ENCODE measurements at regions not wholly inside any gene's neighbourhood (a gene's known extent, or its start where the extent isn't known, plus 50 kb on each side); places are given as distances from the start of the nearest gene placed in this dataset.
"Not testable (repeated sequence)": the region's sequence is repeated elsewhere in the genome, so short reads cannot be mapped to it uniquely, and the experiment has no call there.

DNA sequence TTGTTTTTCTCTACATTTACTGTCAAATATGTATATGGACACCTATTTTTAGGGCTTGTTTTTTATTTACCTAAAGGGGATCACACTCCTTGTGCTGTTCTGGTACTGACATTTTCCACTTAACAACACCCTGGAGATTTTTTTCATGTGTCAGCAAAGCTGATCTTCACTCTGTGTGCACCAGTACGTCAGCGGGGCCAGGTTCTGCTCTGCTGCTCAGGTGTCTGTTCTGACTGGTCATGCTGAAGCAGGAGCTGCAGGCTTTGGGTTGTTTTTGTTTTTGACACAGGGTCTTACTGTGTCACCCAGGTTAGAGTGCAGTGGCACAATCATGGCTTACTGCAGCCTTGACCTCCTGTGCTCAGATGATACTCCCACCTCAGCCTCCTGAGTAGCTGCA lies 81.9 kb upstream of the CCND2 start:
- no peak for DNase-seq

- DNase-seq, result no peak
Measured at GRCh38 chr12:4191149-4191548, 82.4 kb upstream of the CCND2 start.

GRCh38 chr12:4190366-4191063 lies 83.0 kb upstream of the CCND2 start:
- DNase-seq, result no peak

GRCh38 chr12:4189721-4190120 lies 83.8 kb upstream of the CCND2 start:
- DNase-seq, result no peak

GRCh38 chr12:4187916-4188315 lies 85.6 kb upstream of the CCND2 start:
- DNase-seq, result no peak

- DNase-seq, result not testable (repeated sequence)
Measured at GRCh38 chr12:4187315-4187714, 86.2 kb upstream of the CCND2 start.

DNA sequence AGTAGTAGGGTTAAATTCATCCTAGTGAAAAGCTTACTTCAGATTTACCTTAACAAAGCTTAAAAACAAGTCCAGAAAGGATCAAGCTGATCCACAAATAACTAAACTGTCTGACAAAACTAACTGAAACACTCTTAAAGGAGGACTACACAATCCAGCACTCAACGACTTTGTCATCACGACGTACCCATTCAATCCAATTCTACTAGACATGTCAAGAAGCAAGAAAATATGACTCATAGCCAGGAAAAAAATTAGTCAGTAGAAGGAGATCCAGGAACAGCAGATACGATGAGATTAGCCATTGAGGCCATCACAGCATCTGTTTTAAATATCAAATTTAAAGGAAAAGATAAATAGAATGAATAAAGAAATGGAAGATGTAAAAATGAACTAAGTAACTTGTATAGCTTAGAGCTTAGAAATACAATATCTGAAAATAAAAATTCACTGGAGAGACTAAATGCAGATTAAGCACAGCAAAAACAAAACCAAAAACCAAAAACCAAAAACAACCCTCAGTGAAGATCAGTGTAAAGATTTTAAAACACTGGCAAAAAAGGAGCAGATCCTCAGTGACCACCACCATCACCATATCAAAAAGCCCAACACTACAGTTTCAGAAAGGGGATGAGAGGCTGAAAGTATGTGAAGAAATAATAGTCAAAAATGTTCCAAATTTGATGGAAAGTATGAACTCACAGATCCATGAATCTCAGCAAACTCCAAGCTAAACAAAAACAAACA lies 95.0 kb upstream of the CCND2 start:
- peak in 1 of 5 donors; percentile 82 for DNase-seq

DNA sequence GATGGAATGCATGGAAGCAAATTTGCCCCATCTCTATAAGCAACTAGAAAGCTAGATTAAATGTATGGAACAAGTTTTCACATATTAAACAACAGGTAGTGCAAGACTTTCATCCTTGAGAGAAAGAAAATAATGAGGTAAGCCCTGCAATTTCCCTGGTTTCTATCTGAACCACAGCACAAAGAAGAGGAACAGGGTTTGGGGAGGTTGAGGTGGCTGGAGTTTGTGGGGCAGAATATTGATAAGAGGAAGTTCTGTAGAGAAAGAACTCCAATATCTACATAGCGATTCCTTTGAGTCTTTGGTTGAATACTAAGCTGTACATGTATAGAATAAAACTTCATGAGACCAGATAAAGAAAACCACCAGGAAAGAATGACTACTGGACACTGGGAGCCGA lies 96.3 kb upstream of the CCND2 start:
- DNase-seq, result no peak

DNA sequence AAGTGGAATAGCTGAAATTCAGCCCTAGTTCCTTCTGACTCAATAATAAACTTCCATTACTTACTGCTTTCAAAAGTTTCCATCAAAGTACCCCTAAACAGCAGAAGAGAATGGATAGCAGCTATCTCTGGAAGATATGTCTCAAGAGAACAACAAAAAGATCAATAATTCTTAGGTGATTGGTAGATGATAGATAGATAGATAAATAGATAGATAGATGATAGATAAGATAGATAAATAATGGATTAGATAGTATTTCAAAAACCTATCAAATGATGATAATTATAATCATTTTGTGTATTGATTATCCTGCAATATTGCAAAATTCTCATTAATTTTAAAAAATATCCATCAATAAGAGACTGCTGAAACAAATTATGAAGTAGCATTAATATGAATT lies 97.4 kb upstream of the CCND2 start:
- DNase-seq, result no peak

- no peak for DNase-seq
Measured at GRCh38 chr12:4174417-4174816, 99.1 kb upstream of the CCND2 start.

GRCh38 chr12:4172999-4173398 lies 100.6 kb upstream of the CCND2 start:
- no peak for DNase-seq

- DNase-seq, result no peak
Measured at GRCh38 chr12:4171742-4172141, 101.8 kb upstream of the CCND2 start.

DNA sequence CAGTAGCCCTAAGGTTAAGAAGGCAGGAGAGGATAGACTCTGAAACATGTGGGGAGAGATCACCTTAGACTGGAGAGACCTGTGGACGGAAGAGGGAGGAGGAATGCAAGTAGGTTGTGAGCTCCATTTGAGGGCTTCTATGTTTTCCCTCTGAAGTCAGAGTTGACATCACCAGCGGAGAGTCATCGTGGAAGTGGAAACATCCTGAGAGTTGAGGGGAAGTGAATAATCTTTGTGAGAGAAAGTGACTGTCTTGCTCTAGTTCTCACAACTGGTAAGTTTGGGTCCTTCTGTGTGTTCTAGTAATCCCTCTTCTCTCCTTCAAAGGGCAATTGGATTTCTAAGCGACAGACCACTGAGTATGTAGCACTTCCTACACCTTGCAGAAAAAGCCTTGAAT lies 103.6 kb upstream of the CCND2 start:
- peak in 1 of 5 donors; percentile 52 for DNase-seq

- DNase-seq, result no peak
Measured at GRCh38 chr12:4169531-4169930, 104.0 kb upstream of the CCND2 start.

DNA sequence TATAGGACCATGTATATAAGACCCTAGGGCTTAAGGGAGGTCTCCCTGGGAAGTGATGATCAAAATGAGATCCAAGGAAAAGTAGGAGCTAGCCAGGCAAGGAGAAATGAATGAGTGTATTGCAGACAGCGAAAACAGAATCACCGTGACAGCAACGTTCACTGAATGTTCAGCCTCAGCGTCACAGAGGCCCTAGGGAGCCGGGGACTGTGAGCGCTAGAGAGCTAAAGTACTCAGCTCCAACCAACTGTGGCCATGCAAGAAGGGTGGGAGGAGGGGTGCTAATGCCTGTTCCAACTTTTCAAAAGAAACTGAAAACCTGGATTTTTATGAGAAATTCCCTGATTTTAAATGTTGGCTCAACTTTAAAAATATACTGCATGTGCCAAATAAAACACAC lies 105.5 kb upstream of the CCND2 start:
- no peak for DNase-seq

GRCh38 chr12:4164559-4165558 lies 108.7 kb upstream of the CCND2 start:
- DNase-seq, result peak in 4 of 5 donors; percentile 21 to 83 (median 34)

- DNase-seq, result no peak
Measured at GRCh38 chr12:4164188-4164558, 109.4 kb upstream of the CCND2 start.

- DNase-seq, result no peak
Measured at GRCh38 chr12:4161718-4162117, 111.8 kb upstream of the CCND2 start.

DNA sequence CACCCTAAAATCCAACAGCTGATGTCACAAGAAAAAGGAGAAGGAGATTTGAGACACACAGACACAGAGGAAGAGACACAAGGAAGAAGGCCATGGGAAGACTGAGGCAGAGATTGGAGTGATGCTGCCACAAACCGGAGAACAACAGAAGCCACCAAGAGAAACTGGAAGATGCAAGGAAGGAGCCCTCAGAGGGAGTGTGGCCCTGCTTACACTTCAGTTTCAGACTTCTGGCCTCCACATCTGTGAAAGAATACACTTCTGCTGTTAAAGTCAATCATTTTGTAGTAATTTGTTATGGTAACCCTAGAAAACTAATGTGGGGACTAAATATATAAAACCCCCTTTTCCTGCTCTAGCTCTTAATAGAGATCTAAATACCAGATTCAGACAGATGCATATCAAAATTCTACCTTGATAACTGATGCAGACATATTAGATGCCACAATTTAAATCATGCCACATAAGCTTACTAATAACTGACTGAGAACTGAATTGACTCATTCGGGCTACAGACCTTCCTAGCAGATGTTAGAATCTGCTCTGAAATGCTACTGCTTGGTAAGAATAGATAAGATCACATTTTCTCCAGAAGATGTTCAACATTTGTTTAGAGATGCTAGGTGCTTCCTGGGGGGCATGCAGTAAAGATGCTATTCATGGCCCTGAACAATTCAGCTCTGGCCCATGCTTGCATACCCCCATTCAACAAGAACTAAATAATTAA lies 113.1 kb upstream of the CCND2 start:
- peak in 1 of 5 donors; percentile 82 for DNase-seq

- DNase-seq, result no peak
Measured at GRCh38 chr12:4159851-4160250, 113.7 kb upstream of the CCND2 start.

GRCh38 chr12:4158306-4158705 lies 115.3 kb upstream of the CCND2 start:
- no peak for DNase-seq

- no peak for DNase-seq
Measured at GRCh38 chr12:4157122-4157521, 116.4 kb upstream of the CCND2 start.

DNA sequence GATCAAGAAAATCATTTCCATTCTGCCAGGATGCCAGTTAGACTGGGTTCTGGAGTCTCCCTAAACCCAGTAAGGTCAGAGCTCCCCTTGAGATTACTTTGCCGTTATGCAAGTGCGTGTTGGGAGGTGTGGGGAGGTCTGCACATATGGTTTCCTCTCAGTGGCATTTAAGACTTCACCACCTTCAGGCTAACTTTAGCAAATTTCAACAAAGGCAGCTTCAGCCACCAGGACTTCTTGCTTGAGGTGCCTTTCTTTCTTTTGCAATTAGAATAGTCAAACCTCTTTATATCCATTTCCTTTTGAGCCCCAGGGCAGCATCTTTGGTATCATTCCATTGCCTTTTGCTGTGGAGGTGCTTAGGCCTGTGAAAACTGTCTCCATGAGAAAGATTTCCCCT lies 117.2 kb upstream of the CCND2 start:
- no peak for DNase-seq
